Neural cell (in vitro differentiated cells): ENCODE measurements at regions not wholly inside any gene's neighbourhood (a gene's known extent, or its start where the extent isn't known, plus 50 kb on each side); places are given as distances from the start of the nearest gene placed in this dataset.

Source experiments
- EP300 ChIP-seq: fragments of 450-650 bp; conservative IDR thresholded peaks from 2 replicates; pipeline ENCODE4 v1.6.1; 2014; ENCODE audit warnings: antibody characterized with exemption, mild to moderate bottlenecking, moderate library complexity; ENCODE audit not compliant: poor library complexity, severe bottlenecking
- RAD21 ChIP-seq: fragments of 450-650 bp; conservative IDR thresholded peaks from 2 replicates; pipeline ENCODE4 v1.6.1; 2014; ENCODE audit warnings: antibody characterized with exemption, mild to moderate bottlenecking, moderate library complexity
- SMC3 ChIP-seq: fragments of 450-650 bp; conservative IDR thresholded peaks from 2 replicates; pipeline ENCODE4 v1.6.1; 2014; ENCODE audit warnings: antibody characterized with exemption, mild to moderate bottlenecking, moderate library complexity; ENCODE audit not compliant: poor library complexity
- TAF1 ChIP-seq: IDR thresholded peaks from 2 replicates; pipeline ENCODE4 v1.6.1; 2012; ENCODE audit warnings: low read depth
- TF ChIP-seq, protein P1 (sequence below): fragments of 450-650 bp; IDR thresholded peaks from 2 replicates; pipeline ENCODE4 v1.5.1; 2014; ENCODE audit warnings: antibody characterized with exemption, mild to moderate bottlenecking, moderate library complexity; ENCODE audit not compliant: poor library complexity, severe bottlenecking

DNA sequence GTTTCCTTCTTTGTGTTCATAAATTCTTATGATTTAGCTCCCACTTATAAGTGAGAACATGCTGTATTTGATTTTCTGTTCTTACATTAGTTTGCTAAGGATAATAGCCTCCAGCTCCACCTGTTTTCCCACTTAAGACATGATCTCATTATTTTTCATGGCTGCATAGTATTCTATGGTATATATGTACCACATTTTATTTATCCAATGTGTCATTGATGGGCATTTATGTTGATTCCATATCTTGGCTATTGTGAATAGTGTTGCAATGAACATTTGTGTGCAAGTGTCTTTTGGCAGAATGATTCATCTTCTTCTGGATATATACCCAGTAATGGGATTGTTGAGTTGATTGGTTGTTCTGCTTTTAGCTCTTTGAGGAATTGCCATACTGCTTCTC lies 1234.8 kb downstream of the ADGRL3 start:
- TF ChIP-seq EP300 (no peak), SMC3 (no peak), RAD21 (no peak), TAF1 (no peak)
- TF ChIP-seq, protein P1, sequence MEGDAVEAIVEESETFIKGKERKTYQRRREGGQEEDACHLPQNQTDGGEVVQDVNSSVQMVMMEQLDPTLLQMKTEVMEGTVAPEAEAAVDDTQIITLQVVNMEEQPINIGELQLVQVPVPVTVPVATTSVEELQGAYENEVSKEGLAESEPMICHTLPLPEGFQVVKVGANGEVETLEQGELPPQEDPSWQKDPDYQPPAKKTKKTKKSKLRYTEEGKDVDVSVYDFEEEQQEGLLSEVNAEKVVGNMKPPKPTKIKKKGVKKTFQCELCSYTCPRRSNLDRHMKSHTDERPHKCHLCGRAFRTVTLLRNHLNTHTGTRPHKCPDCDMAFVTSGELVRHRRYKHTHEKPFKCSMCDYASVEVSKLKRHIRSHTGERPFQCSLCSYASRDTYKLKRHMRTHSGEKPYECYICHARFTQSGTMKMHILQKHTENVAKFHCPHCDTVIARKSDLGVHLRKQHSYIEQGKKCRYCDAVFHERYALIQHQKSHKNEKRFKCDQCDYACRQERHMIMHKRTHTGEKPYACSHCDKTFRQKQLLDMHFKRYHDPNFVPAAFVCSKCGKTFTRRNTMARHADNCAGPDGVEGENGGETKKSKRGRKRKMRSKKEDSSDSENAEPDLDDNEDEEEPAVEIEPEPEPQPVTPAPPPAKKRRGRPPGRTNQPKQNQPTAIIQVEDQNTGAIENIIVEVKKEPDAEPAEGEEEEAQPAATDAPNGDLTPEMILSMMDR: no peak
